Liver (tissue), 3 donors: ENCODE measurements at regions not wholly inside any gene's neighbourhood (a gene's known extent, or its start where the extent isn't known, plus 50 kb on each side); places are given as distances from the start of the nearest gene placed in this dataset.

ENCODE experiments used
- GABPA ChIP-seq, 2 donors: IDR thresholded peaks in 1 of 2; conservative IDR thresholded peaks in 1 of 2; 2 replicates each; pipeline ENCODE4 v1.6.1; 2016; ENCODE audit warnings: antibody characterized with exemption in 2 of 2, mild to moderate bottlenecking in 1 of 2, moderate library complexity in 1 of 2
- JUND ChIP-seq, 2 donors: IDR thresholded peaks; 2 replicates each; pipeline ENCODE4 v1.6.1; 2016; ENCODE audit warnings: antibody characterized with exemption in 2 of 2
- RAD21 ChIP-seq, 2 donors: IDR thresholded peaks; 2 replicates each; pipeline ENCODE4 v1.6.1; 2016; ENCODE audit warnings: antibody characterized with exemption in 2 of 2, mild to moderate bottlenecking in 2 of 2
- SP1 ChIP-seq: IDR thresholded peaks from 2 replicates; pipeline ENCODE4 v1.6.1; 2018; ENCODE audit warnings: antibody characterized with exemption, mild to moderate bottlenecking
- TF ChIP-seq, protein P1 (sequence below): fragments of 150-350 bp; IDR thresholded peaks from 2 replicates; pipeline ENCODE4 v1.5.1; 2017; ENCODE audit warnings: improper control_type of control experiment, low read depth, low read length; ENCODE audit not compliant: missing input control
- TF ChIP-seq, protein P2 (sequence below): IDR thresholded peaks from 2 replicates; pipeline ENCODE4 v1.6.1; 2016; ENCODE audit warnings: antibody characterized with exemption
- donor health status: healthy.
- donor health status: healthy.

DNA sequence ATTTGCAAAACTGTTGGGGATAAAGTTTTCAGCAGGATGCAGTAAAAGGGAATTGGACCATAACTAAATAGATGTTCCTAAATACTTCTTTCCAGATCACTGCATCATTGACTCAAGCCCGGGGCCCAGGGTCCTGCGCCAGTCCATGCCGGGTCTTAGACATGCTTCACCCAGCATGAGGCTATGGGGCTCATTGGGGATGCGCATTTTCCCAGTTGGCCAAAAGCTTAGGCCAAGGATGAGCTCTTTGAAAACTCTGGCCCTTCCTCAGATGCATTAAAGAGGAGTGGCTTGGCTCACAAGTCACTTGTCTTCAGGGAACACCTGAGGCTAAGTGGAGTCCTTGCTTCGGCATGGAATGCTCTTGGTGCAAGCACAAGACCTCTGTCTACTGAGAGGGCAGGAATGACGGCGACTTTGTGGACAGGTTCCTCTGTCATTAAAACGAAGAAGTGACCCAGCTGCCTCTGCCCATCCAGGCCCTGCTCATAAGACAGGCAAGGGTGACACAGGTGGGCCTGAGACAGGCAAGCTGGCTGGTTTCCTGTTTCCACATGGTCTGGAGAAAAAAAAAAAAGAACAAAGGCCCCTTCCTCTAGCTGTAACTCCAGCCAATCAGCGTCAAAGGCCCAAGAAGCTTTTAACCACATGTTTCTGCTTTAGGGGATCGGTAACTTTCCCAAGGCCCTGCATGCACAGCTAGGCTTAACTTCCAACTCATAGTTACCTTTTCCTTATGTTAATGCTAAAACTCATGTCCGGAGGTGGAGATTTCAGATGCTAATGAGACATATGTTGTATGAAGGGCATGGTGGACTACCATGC, 81.4 kb upstream of the CDH4 start:
- TF ChIP-seq, protein P1, sequence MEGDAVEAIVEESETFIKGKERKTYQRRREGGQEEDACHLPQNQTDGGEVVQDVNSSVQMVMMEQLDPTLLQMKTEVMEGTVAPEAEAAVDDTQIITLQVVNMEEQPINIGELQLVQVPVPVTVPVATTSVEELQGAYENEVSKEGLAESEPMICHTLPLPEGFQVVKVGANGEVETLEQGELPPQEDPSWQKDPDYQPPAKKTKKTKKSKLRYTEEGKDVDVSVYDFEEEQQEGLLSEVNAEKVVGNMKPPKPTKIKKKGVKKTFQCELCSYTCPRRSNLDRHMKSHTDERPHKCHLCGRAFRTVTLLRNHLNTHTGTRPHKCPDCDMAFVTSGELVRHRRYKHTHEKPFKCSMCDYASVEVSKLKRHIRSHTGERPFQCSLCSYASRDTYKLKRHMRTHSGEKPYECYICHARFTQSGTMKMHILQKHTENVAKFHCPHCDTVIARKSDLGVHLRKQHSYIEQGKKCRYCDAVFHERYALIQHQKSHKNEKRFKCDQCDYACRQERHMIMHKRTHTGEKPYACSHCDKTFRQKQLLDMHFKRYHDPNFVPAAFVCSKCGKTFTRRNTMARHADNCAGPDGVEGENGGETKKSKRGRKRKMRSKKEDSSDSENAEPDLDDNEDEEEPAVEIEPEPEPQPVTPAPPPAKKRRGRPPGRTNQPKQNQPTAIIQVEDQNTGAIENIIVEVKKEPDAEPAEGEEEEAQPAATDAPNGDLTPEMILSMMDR: no peak
- TF ChIP-seq SP1: no peak
- TF ChIP-seq, protein P2, sequence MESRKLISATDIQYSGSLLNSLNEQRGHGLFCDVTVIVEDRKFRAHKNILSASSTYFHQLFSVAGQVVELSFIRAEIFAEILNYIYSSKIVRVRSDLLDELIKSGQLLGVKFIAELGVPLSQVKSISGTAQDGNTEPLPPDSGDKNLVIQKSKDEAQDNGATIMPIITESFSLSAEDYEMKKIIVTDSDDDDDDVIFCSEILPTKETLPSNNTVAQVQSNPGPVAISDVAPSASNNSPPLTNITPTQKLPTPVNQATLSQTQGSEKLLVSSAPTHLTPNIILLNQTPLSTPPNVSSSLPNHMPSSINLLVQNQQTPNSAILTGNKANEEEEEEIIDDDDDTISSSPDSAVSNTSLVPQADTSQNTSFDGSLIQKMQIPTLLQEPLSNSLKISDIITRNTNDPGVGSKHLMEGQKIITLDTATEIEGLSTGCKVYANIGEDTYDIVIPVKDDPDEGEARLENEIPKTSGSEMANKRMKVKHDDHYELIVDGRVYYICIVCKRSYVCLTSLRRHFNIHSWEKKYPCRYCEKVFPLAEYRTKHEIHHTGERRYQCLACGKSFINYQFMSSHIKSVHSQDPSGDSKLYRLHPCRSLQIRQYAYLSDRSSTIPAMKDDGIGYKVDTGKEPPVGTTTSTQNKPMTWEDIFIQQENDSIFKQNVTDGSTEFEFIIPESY: no peak
- no peak for TF ChIP-seq RAD21 (IDR thresholded peaks at IDR 0.05)
- no peak for TF ChIP-seq JUND (IDR thresholded peaks at IDR 0.05)
- TF ChIP-seq GABPA (IDR thresholded peaks at IDR 0.05 in 1 of 2, conservative IDR thresholded peaks at IDR 0.05 in 1 of 2): no peak
